HFFc6 (cell line): ENCODE measurements at regions not wholly inside any gene's neighbourhood (a gene's known extent, or its start where the extent isn't known, plus 50 kb on each side); places are given as distances from the start of the nearest gene placed in this dataset.

ENCODE experiments used
- DNase-seq: peaks from one replicate; pipeline ENCODE4 v3.0.0-alpha.2; 2018
- H3K27ac Mint-ChIP-seq: 2 replicates; pipeline ENCODE4 v1.8.0; 2020; ENCODE audit warnings: mild to moderate bottlenecking, mixed read lengths
- H3K27me3 Mint-ChIP-seq: 2 replicates; pipeline ENCODE4 v1.8.0; 2021; ENCODE audit warnings: mild to moderate bottlenecking, moderate library complexity, mixed read lengths; ENCODE audit not compliant: insufficient read depth
- H3K36me3 Mint-ChIP-seq: 2 replicates; pipeline ENCODE4 v1.8.0; 2021; ENCODE audit warnings: low read depth, mixed read lengths
- H3K4me1 Mint-ChIP-seq: 2 replicates; pipeline ENCODE4 v1.8.0; 2020; ENCODE audit warnings: low read depth, mixed read lengths
- H3K4me3 Mint-ChIP-seq: 2 replicates; pipeline ENCODE4 v1.8.0; 2020; ENCODE audit warnings: mild to moderate bottlenecking, moderate library complexity, mixed read lengths
- H3K9me3 Mint-ChIP-seq: 2 replicates; pipeline ENCODE4 v1.8.0; 2020; ENCODE audit warnings: mild to moderate bottlenecking, mixed read lengths
- CTCF ChIP-seq: fragments of 200-600 bp; sonication (generic); IDR thresholded peaks from 2 replicates; pipeline ENCODE4 v1.5.0; 2021; ENCODE audit warnings: antibody characterized with exemption, mild to moderate bottlenecking

DNA sequence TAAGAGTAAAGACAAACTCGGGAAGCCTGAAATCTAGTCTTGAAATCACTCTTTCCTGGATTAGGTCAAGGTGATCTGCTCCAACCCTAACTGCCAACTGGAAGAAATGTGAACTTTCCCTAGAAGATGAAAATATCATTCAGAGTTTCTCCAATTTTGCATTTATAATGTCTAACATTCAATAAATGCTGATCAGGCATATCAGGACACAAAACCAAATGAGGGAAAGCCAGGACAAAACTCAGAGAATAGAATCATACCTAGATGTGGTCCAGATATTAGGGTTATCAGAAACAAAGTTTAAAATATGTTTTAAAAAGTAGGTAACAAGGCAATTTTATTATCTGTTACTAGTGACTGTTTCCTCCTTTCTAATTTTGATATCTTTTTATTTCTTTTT lies 335.5 kb upstream of the MAP3K7 start:
- H3K4me1 Mint-ChIP-seq, result no peaks in the 10 kb centered on the region
- H3K36me3 Mint-ChIP-seq, result no peaks in the 10 kb centered on the region
- no peaks in the 10 kb centered on the region; the same call in 1 of the 2 replicates for H3K27me3 Mint-ChIP-seq
- H3K4me3 Mint-ChIP-seq, result no peak overlapping the region
- TF ChIP-seq CTCF, result no peak
- H3K9me3 Mint-ChIP-seq, result peaks cover 19% of the 10 kb centered on the region
- no peak for DNase-seq
- no peak overlapping the region for H3K27ac Mint-ChIP-seq

DNA sequence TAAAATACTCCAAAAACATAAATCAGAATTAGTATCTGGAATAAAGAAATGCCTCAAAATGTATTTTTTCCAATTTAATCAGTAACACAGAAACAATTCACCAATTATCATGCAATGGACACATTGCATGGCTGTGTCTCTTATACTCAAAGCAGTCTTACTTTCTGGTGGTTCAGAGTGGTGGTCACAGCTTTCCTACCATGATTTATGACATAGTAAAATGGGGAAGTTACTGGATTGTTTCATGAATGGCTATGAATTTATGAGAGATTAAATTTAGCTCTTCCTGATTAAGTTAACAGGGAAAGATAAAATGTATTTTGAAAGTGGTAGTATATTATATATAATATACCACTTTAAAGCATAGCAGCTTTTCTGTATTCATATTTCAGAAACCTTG lies 331.5 kb upstream of the MAP3K7 start:
- no peaks in the 10 kb centered on the region; the same call in 1 of the 2 replicates for H3K27me3 Mint-ChIP-seq

GRCh38 chr6:90917376-90917775 lies 330.5 kb upstream of the MAP3K7 start:
- Mint-ChIP-seq H3K36me3 (no peaks in the 10 kb centered on the region; the same call in 1 of the 2 replicates), H3K27ac (no peak overlapping the region), H3K9me3 (peaks cover 19% of the 10 kb centered on the region), H3K4me1 (no peaks in the 10 kb centered on the region), H3K4me3 (no peak overlapping the region), H3K27me3 (no peaks in the 10 kb centered on the region; the same call in 1 of the 2 replicates)
- no peak for TF ChIP-seq CTCF
- DNase-seq, result no peak

More for the DNA sequence above, 331.5 kb upstream of the MAP3K7 start:
- Mint-ChIP-seq H3K4me3 (no peak overlapping the region), H3K27ac (no peak overlapping the region), H3K36me3 (no peaks in the 10 kb centered on the region; the same call in 1 of the 2 replicates), H3K9me3 (peaks cover 19% of the 10 kb centered on the region), H3K4me1 (no peaks in the 10 kb centered on the region)
- no peak for DNase-seq
- TF ChIP-seq CTCF, result no peak

GRCh38 chr6:90916968-90917367 lies 330.1 kb upstream of the MAP3K7 start:
- Mint-ChIP-seq H3K36me3 (no peaks in the 10 kb centered on the region; the same call in 1 of the 2 replicates), H3K9me3 (peaks cover 19% of the 10 kb centered on the region), H3K27ac (no peak overlapping the region), H3K27me3 (no peaks in the 10 kb centered on the region; the same call in 1 of the 2 replicates), H3K4me1 (no peaks in the 10 kb centered on the region), H3K4me3 (no peak overlapping the region)
- no peak for TF ChIP-seq CTCF
- no peak for DNase-seq

GRCh38 chr6:90915224-90915915 lies 328.5 kb upstream of the MAP3K7 start:
- H3K27ac Mint-ChIP-seq, result no peak overlapping the region
- H3K4me3 Mint-ChIP-seq, result no peak overlapping the region
- no peak for DNase-seq

More at GRCh38 chr6:90915224-90915915, 328.5 kb upstream of the MAP3K7 start:
- no peak for TF ChIP-seq CTCF
- Mint-ChIP-seq H3K4me1 (no peaks in the 10 kb centered on the region), H3K9me3 (peaks cover 21% of the 10 kb centered on the region), H3K27me3 (no peaks in the 10 kb centered on the region; the same call in 1 of the 2 replicates), H3K36me3 (no peaks in the 10 kb centered on the region; the same call in 1 of the 2 replicates)
